CD14-positive monocyte (primary cell): ENCODE measurements at regions not wholly inside any gene's neighbourhood (a gene's known extent, or its start where the extent isn't known, plus 50 kb on each side); places are given as distances from the start of the nearest gene placed in this dataset.

Experiments
- DNase-seq, 3 donors: peaks; one replicate each; pipeline ENCODE4 v3.0.0-alpha.2; 2011 to 2022
- H2AFZ ChIP-seq: 2 replicates; pipeline ENCODE4 v1.6.0; 2012; ENCODE audit warnings: mild to moderate bottlenecking, low read depth, low read length, inconsistent platforms; ENCODE audit not compliant: insufficient read depth, poor library complexity, severe bottlenecking
- H3K27ac ChIP-seq, 2 donors: 1 replicate in 1 of 2; 2 replicates in 1 of 2; pipeline ENCODE4 v1.5.1; 2012 to 2013; ENCODE audit warnings: low read length in 2 of 2, control low read depth in 1 of 2, inconsistent platforms in 1 of 2, low read depth in 1 of 2, mild to moderate bottlenecking in 1 of 2
- H3K27me3 ChIP-seq, 2 donors: one replicate each; pipeline versions ENCODE4 v1.6.0 to v1.6.1; 2011 to 2013; ENCODE audit warnings: low read length in 2 of 2; ENCODE audit not compliant: control insufficient read depth in 2 of 2, insufficient read depth in 2 of 2
- H3K36me3 ChIP-seq, 2 donors: replicated peaks in 1 of 2; 1 replicate in 1 of 2; 2 replicates in 1 of 2; pipeline versions ENCODE4 v1.5.1 to v1.6.1; 2012 to 2013; ENCODE audit warnings: low read length in 2 of 2, control low read depth in 1 of 2, inconsistent platforms in 1 of 2, mild to moderate bottlenecking in 1 of 2; ENCODE audit not compliant: insufficient read depth in 2 of 2, control insufficient read depth in 1 of 2
- H3K4me1 ChIP-seq, 2 donors: 1 replicate in 1 of 2; 2 replicates in 1 of 2; pipeline versions ENCODE4 v1.5.1 to v1.6.1; 2012 to 2013; ENCODE audit warnings: low read length in 2 of 2, control low read depth in 1 of 2, inconsistent platforms in 1 of 2, mild to moderate bottlenecking in 1 of 2, moderate library complexity in 1 of 2; ENCODE audit not compliant: insufficient read depth in 2 of 2, control insufficient read depth in 1 of 2
- H3K4me2 ChIP-seq: replicated peaks from 2 replicates; pipeline ENCODE3; 2012; ENCODE audit warnings: low read length, moderate library complexity, mild to moderate bottlenecking; ENCODE audit not compliant: poor library complexity, severe bottlenecking; ENCODE audit errors: extremely low read depth
- H3K4me3 ChIP-seq, 3 experiments: fragments of 200-600 bp in 1 of 3; sonication (generic) in 1 of 3; replicated peaks in 1 of 3; 1 replicate in 2 of 3; 2 replicates in 1 of 3; pipeline ENCODE4 v1.5.1; 2011 to 2013; ENCODE audit warnings: low read length in 3 of 3, mild to moderate bottlenecking in 3 of 3, control low read depth in 2 of 3, low read depth in 2 of 3, inconsistent platforms in 1 of 3, moderate library complexity in 1 of 3
- H3K79me2 ChIP-seq: 2 replicates; pipeline ENCODE4 v1.6.0; 2012; ENCODE audit warnings: mild to moderate bottlenecking, control low read depth, inconsistent platforms, low read length, moderate library complexity; ENCODE audit not compliant: insufficient read depth
- H3K9ac ChIP-seq: 2 replicates; pipeline ENCODE4 v1.6.0; 2017; ENCODE audit warnings: low read length, mild to moderate bottlenecking; ENCODE audit not compliant: insufficient read depth, poor library complexity, severe bottlenecking
- H3K9me3 ChIP-seq, 2 donors: replicated peaks in 1 of 2; 1 replicate in 1 of 2; 2 replicates in 1 of 2; pipeline versions ENCODE4 v1.5.1 to v1.6.1; 2012 to 2013; ENCODE audit warnings: low read length in 2 of 2, control low read depth in 1 of 2; ENCODE audit not compliant: control insufficient read depth in 1 of 2, insufficient read depth in 1 of 2
- H4K20me1 ChIP-seq: 2 replicates; pipeline ENCODE4 v1.6.0; 2012; ENCODE audit warnings: mild to moderate bottlenecking, low read length, control low read depth, moderate library complexity; ENCODE audit not compliant: insufficient read depth
- H3K27ac Mint-ChIP-seq, 7 donors: one replicate each; pipeline ENCODE4 v1.8.0; 2020; ENCODE audit warnings: mild to moderate bottlenecking in 7 of 7, mixed read lengths in 7 of 7, moderate library complexity in 6 of 7, inconsistent platforms in 2 of 7
- H3K27me3 Mint-ChIP-seq, 3 donors: one replicate each; pipeline ENCODE4 v1.8.0; 2021 to 2022; ENCODE audit warnings: low read depth in 3 of 3, mild to moderate bottlenecking in 3 of 3, mixed read lengths in 3 of 3, moderate library complexity in 3 of 3, inconsistent platforms in 1 of 3
- H3K36me3 Mint-ChIP-seq, 2 donors: one replicate each; pipeline ENCODE4 v1.8.0; 2020; ENCODE audit warnings: mixed read lengths in 2 of 2, inconsistent platforms in 1 of 2, mild to moderate bottlenecking in 1 of 2
- H3K4me1 Mint-ChIP-seq: one replicate; pipeline ENCODE4 v1.8.0; 2020; ENCODE audit warnings: mild to moderate bottlenecking, mixed read lengths
- H3K4me3 Mint-ChIP-seq, 2 donors: one replicate each; pipeline ENCODE4 v1.8.0; 2020; ENCODE audit warnings: mild to moderate bottlenecking in 2 of 2, mixed read lengths in 2 of 2, moderate library complexity in 1 of 2
- H3K9me3 Mint-ChIP-seq, 7 donors: one replicate each; pipeline ENCODE4 v1.8.0; 2020 to 2022; ENCODE audit warnings: mixed read lengths in 7 of 7, mild to moderate bottlenecking in 6 of 7, moderate library complexity in 6 of 7, inconsistent platforms in 2 of 7
- CTCF ChIP-seq: fragments of 200-600 bp; IDR thresholded peaks from one replicate; pipeline ENCODE4 v1.8.0; 2022; ENCODE audit warnings: antibody characterized with exemption, mild to moderate bottlenecking
- WGBS: methylation state at CpG from one replicate; pipeline ENCODE4 v1.1.5; 2013; ENCODE audit warnings: missing lambda C conversion rate; ENCODE audit not compliant: insufficient coverage; 5-methylcytosine and 5-hydroxymethylcytosine counted together
- intact Hi-C, 2 donors: fragments of 100-400 bp; cut with micrococcal nuclease; formaldehyde crosslinking; loops; one replicate each; pipeline versions ENCODE4 v1.15.0 to v1.15.1; 2023

- Histone ChIP-seq H4K20me1 (no peaks in the 10 kb centered on the region), H2AFZ (no peak overlapping the region), H3K36me3 (no peaks in the 10 kb centered on the region), H3K9me3 (no peaks in the 10 kb centered on the region), H3K27me3 (no peaks in the 10 kb centered on the region), H3K27ac (no peak overlapping the region), H3K4me2 (no peak overlapping the region), H3K79me2 (no peaks in the 10 kb centered on the region), H3K4me3 (no peak overlapping the region), H3K9ac (no peak overlapping the region), H3K4me1 (no peaks in the 10 kb centered on the region)
- no peak for TF ChIP-seq CTCF
- WGBS: 75% methylated on average over 2 of the region's 2 CpGs
- intact Hi-C loops: no loop called here
- peaks cover 0 to 2% (median 0%) of the 10 kb centered on the region in 7 donors for H3K9me3 Mint-ChIP-seq
- H3K36me3 Mint-ChIP-seq: no peaks in the 10 kb centered on the region
- no peak overlapping the region for H3K4me3 Mint-ChIP-seq
- no peak for DNase-seq
- peaks cover 5 to 20% (median 8%) of the 10 kb centered on the region in 3 donors for H3K27me3 Mint-ChIP-seq
- H3K4me1 Mint-ChIP-seq: no peaks in the 10 kb centered on the region
- H3K27ac Mint-ChIP-seq: peak overlapping the region in 1 of 7 donors; percentile 27
These were observed 93.5 kb upstream of the MLN start for GRCh38 chr6:33897189-33897780.

- Mint-ChIP-seq H3K4me1 (no peaks in the 10 kb centered on the region), H3K27ac (no peak overlapping the region), H3K36me3 (no peaks in the 10 kb centered on the region), H3K4me3 (no peak overlapping the region), H3K27me3 (peaks cover 4 to 21% (median 6%) of the 10 kb centered on the region in 3 donors), H3K9me3 (peaks cover 0 to 2% (median 0%) of the 10 kb centered on the region in 7 donors)
- Histone ChIP-seq H3K9me3 (no peaks in the 10 kb centered on the region), H3K36me3 (no peaks in the 10 kb centered on the region), H2AFZ (no peak overlapping the region), H3K79me2 (no peaks in the 10 kb centered on the region), H3K4me3 (no peak overlapping the region), H3K27ac (no peak overlapping the region), H4K20me1 (no peaks in the 10 kb centered on the region), H3K9ac (no peak overlapping the region), H3K27me3 (no peaks in the 10 kb centered on the region), H3K4me1 (no peaks in the 10 kb centered on the region), H3K4me2 (no peak overlapping the region)
- intact Hi-C loops: no loop called here
- TF ChIP-seq CTCF: no peak
- WGBS: 92% methylated on average over 6 of the region's 16 CpGs
- no peak for DNase-seq
These were observed 92.8 kb upstream of the MLN start for GRCh38 chr6:33896391-33897188.
